OCI-M2 (cell line): ENCODE measurements at regions not wholly inside any gene's neighbourhood (a gene's known extent, or its start where the extent isn't known, plus 50 kb on each side); places are given as distances from the start of the nearest gene placed in this dataset.

ENCODE experiments used
- DNase-seq: peaks from one replicate; lab custom pipeline; 2025; ENCODE audit not compliant: unreplicated experiment; lab: John Stamatoyannopoulos, UW

- no peak for DNase-seq
These were observed 54.7 kb upstream of the PDE7B start for GRCh38 chr6:135796643-135797305.

DNA sequence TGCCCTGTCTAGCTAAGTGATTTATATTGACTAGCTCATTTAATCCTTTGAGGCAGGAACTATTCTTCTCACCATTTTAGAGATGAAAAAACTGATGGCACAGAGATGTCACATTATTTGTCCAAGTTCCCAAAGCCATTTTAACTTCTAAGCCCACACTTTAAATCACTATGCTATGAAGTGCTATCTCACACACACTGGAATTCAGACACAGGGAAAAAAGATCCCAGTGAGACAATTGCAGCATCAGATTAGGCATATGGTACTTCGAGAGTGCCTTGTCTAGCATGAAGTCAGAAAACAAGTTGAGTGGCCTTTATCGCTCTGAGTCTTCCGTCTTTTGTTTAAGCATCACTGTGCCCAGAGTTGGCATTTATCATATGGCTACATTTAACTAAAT, 54.1 kb upstream of the PDE7B start:
- no peak for DNase-seq

GRCh38 chr6:135798751-135799515, 52.6 kb upstream of the PDE7B start:
- no peak for DNase-seq
